GM23338 (cell line): ENCODE measurements at regions not wholly inside any gene's neighbourhood (a gene's known extent, or its start where the extent isn't known, plus 50 kb on each side); places are given as distances from the start of the nearest gene placed in this dataset.
A peak's percentile ranks its signal among the peaks of the same experiment; 100 is the strongest.

Source experiments
- ATAC-seq: fragments of 200-7000 bp; cut with Tn5 transposase; 3 replicates; pipeline ENCODE4 v1.9.1; 2020
- DNase-seq: peaks from one replicate; pipeline ENCODE4 v3.0.0-alpha.2; 2015; ENCODE audit warnings: low spot score
- H2AFZ ChIP-seq: fragments of 200-600 bp; sonication (generic); 2 replicates; pipeline ENCODE4 v1.8.0; 2016; ENCODE audit warnings: antibody characterized with exemption, mild to moderate bottlenecking, moderate library complexity
- H3F3A ChIP-seq: fragments of 200-600 bp; sonication (generic); replicated peaks from 2 replicates; pipeline ENCODE4 v1.8.0; 2017; ENCODE audit warnings: antibody characterized with exemption, mixed run types, low read depth
- H3K27ac ChIP-seq: fragments of 200-600 bp; sonication (generic); 2 replicates; pipeline ENCODE4 v1.6.1; 2016; ENCODE audit warnings: low read depth
- H3K27me3 ChIP-seq: fragments of 200-600 bp; sonication (generic); 2 replicates; pipeline ENCODE4 v1.8.0; 2016; ENCODE audit warnings: mild to moderate bottlenecking, mixed run types, moderate library complexity; ENCODE audit not compliant: insufficient read depth
- H3K36me3 ChIP-seq: fragments of 200-600 bp; sonication (generic); 2 replicates; pipeline ENCODE4 v1.8.0; 2016; ENCODE audit warnings: mild to moderate bottlenecking; ENCODE audit not compliant: insufficient read depth
- H3K4me1 ChIP-seq: fragments of 200-600 bp; sonication (generic); 2 replicates; pipeline ENCODE4 v1.8.0; 2016; ENCODE audit warnings: mild to moderate bottlenecking, moderate library complexity; ENCODE audit not compliant: insufficient read depth
- H3K4me2 ChIP-seq: fragments of 200-600 bp; sonication (generic); 2 replicates; pipeline ENCODE4 v1.7.1; 2017; ENCODE audit warnings: mixed run types
- H3K4me3 ChIP-seq: fragments of 200-600 bp; sonication (generic); 2 replicates; pipeline ENCODE4 v1.6.1; 2016; ENCODE audit warnings: mixed run types
- H3K79me2 ChIP-seq: fragments of 200-600 bp; sonication (generic); replicated peaks from 2 replicates; pipeline ENCODE4 v1.8.0; 2017; ENCODE audit warnings: mild to moderate bottlenecking; ENCODE audit not compliant: insufficient read depth
- H3K9me2 ChIP-seq: fragments of 200-600 bp; sonication (generic); 2 replicates; pipeline ENCODE4 v1.8.0; 2017; ENCODE audit not compliant: insufficient read depth
- H4K20me1 ChIP-seq: fragments of 200-600 bp; sonication (generic); replicated peaks from 2 replicates; pipeline ENCODE4 v1.8.0; 2017; ENCODE audit warnings: mild to moderate bottlenecking; ENCODE audit not compliant: insufficient read depth
- H3K27ac Mint-ChIP-seq: 2 replicates; pipeline ENCODE4 v1.8.0; 2020; ENCODE audit warnings: inconsistent platforms, mild to moderate bottlenecking, moderate library complexity, mixed read lengths
- H3K27me3 Mint-ChIP-seq: 3 replicates; pipeline ENCODE4 v1.8.0; 2022; ENCODE audit warnings: low read depth, mild to moderate bottlenecking, moderate library complexity, mixed read lengths, inconsistent platforms; ENCODE audit not compliant: insufficient read depth, poor library complexity
- H3K36me3 Mint-ChIP-seq: 3 replicates; pipeline ENCODE4 v1.8.0; 2021; ENCODE audit warnings: low read depth, mild to moderate bottlenecking, inconsistent platforms, moderate library complexity, mixed read lengths
- H3K4me1 Mint-ChIP-seq: 3 replicates; pipeline ENCODE4 v1.8.0; 2020; ENCODE audit warnings: mild to moderate bottlenecking, inconsistent platforms, mixed read lengths
- H3K4me3 Mint-ChIP-seq: 3 replicates; pipeline ENCODE4 v1.8.0; 2021; ENCODE audit warnings: moderate library complexity, mild to moderate bottlenecking, inconsistent platforms, mixed read lengths
- H3K9me3 Mint-ChIP-seq: 3 replicates; pipeline ENCODE4 v1.8.0; 2020; ENCODE audit warnings: moderate library complexity, mild to moderate bottlenecking, inconsistent platforms, mixed read lengths
- EZH2 ChIP-seq: fragments of 200-600 bp; sonication (generic); IDR thresholded peaks from one replicate; pipeline ENCODE4 v1.8.0; 2017; ENCODE audit warnings: antibody characterized with exemption, mild to moderate bottlenecking, low read depth; ENCODE audit not compliant: unreplicated experiment
- EZH2phosphoT487 ChIP-seq: fragments of 200-600 bp; sonication (generic); IDR thresholded peaks from one replicate; pipeline ENCODE4 v1.8.1; 2018; ENCODE audit warnings: antibody characterized with exemption; ENCODE audit not compliant: unreplicated experiment
- JUNB ChIP-seq: IDR thresholded peaks from one replicate; pipeline ENCODE4 v1.6.1; 2016; ENCODE audit warnings: antibody characterized with exemption; ENCODE audit not compliant: unreplicated experiment
- REST ChIP-seq: IDR thresholded peaks from one replicate; pipeline ENCODE4 v1.6.1; 2018; ENCODE audit warnings: antibody characterized with exemption; ENCODE audit not compliant: unreplicated experiment
- ZNF462 ChIP-seq: fragments of 250-450 bp; sonication (Bioruptor Pico); IDR thresholded peaks from 2 replicates; pipeline ENCODE4 v1.5.0; 2020; ENCODE audit warnings: mild to moderate bottlenecking, moderate library complexity

- TF ChIP-seq REST, result no peak
- TF ChIP-seq EZH2phosphoT487, result no peak
Measured at GRCh38 chrX:116306218-116306617, 130.2 kb upstream of the SLC6A14 start (continued).

GRCh38 chrX:116317409-116317808, 119.0 kb upstream of the SLC6A14 start:
- H3K27ac Mint-ChIP-seq, result no peak overlapping the region
- no peaks in the 10 kb centered on the region for H3K9me3 Mint-ChIP-seq
- Histone ChIP-seq H2AFZ (no peak overlapping the region), H4K20me1 (no peaks in the 10 kb centered on the region), H3K9me2 (no peaks in the 10 kb centered on the region), H3K4me3 (no peak overlapping the region), H3K36me3 (no peaks in the 10 kb centered on the region), H3K27me3 (no peaks in the 10 kb centered on the region), H3F3A (no peaks in the 10 kb centered on the region), H3K4me1 (no peaks in the 10 kb centered on the region), H3K79me2 (no peaks in the 10 kb centered on the region), H3K4me2 (no peak overlapping the region), H3K27ac (no peak overlapping the region)
- ATAC-seq, result no peak
- TF ChIP-seq EZH2 (no peak), JUNB (no peak), ZNF462 (CRISPR knock-in tag) (no peak)
- H3K4me1 Mint-ChIP-seq, result no peaks in the 10 kb centered on the region; the same call in 2 of the 3 replicates
- no peak overlapping the region for H3K4me3 Mint-ChIP-seq
- no peaks in the 10 kb centered on the region for H3K27me3 Mint-ChIP-seq
- DNase-seq, result peak; percentile 1
- H3K36me3 Mint-ChIP-seq, result no peaks in the 10 kb centered on the region
